Epithelial cell of esophagus (primary cell): ENCODE measurements at regions not wholly inside any gene's neighbourhood (a gene's known extent, or its start where the extent isn't known, plus 50 kb on each side); places are given as distances from the start of the nearest gene placed in this dataset.

Experiments
- DNase-seq: peaks from one replicate; pipeline ENCODE4 v3.0.0; 2010; ENCODE audit warnings: low read depth
- H3K4me3 ChIP-seq: 2 replicates; pipeline ENCODE4 v1.5.1; 2011; ENCODE audit warnings: mild to moderate bottlenecking, low read length, control low read depth
- TF ChIP-seq, protein P1 (sequence below): IDR thresholded peaks from 2 replicates; pipeline ENCODE4 v1.5.1; 2011; ENCODE audit warnings: low read depth, mild to moderate bottlenecking, low read length, control low read depth, inconsistent platforms; ENCODE audit not compliant: insufficient read depth; ENCODE audit errors: missing control alignments

DNA sequence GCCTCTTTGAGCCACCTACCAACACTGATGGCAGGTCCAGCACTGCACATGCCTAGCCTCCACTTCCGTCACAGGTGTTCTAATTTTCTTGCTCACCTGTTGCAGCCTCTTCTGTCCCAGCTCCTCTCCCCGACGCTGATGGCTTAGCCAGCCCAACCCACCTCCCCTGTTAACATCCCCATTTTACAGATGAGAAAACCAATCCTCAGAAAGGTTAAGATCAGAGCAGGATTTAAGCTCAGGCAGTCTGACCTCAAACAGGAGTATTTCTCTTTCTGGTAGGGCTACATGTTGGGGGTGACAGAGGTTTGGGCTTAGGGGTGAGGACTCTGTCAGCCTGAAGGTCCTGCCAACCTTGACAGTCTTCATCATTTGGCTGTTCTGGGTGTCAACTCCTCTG is 74.5 kb upstream of the PITX1 start:
- no peak for DNase-seq
- no peak overlapping the region for H3K4me3 ChIP-seq
- TF ChIP-seq, protein P1, sequence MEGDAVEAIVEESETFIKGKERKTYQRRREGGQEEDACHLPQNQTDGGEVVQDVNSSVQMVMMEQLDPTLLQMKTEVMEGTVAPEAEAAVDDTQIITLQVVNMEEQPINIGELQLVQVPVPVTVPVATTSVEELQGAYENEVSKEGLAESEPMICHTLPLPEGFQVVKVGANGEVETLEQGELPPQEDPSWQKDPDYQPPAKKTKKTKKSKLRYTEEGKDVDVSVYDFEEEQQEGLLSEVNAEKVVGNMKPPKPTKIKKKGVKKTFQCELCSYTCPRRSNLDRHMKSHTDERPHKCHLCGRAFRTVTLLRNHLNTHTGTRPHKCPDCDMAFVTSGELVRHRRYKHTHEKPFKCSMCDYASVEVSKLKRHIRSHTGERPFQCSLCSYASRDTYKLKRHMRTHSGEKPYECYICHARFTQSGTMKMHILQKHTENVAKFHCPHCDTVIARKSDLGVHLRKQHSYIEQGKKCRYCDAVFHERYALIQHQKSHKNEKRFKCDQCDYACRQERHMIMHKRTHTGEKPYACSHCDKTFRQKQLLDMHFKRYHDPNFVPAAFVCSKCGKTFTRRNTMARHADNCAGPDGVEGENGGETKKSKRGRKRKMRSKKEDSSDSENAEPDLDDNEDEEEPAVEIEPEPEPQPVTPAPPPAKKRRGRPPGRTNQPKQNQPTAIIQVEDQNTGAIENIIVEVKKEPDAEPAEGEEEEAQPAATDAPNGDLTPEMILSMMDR: no peak

DNA sequence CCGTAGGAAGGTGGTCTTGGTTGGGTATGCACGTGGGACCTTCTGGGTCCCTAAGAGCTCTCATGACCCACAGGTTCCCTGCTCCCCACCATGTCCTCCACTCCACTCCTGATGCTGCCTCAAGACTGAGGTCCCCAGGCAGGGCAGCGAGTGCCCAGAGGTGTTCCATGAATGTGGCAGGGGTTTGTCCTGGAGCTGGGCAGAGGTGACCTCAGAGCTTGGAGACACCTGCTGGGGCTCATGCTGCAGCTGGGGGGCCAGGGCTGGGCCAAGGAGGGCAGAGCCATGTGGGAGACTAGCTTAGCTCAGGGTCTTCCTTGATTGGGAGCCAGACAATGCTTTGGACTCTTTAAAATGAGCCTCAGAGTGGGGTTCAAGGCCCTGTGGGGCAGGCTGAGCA is 74.0 kb upstream of the PITX1 start:
- no peak for DNase-seq
- no peak overlapping the region for H3K4me3 ChIP-seq
- TF ChIP-seq, protein P1: no peak

DNA sequence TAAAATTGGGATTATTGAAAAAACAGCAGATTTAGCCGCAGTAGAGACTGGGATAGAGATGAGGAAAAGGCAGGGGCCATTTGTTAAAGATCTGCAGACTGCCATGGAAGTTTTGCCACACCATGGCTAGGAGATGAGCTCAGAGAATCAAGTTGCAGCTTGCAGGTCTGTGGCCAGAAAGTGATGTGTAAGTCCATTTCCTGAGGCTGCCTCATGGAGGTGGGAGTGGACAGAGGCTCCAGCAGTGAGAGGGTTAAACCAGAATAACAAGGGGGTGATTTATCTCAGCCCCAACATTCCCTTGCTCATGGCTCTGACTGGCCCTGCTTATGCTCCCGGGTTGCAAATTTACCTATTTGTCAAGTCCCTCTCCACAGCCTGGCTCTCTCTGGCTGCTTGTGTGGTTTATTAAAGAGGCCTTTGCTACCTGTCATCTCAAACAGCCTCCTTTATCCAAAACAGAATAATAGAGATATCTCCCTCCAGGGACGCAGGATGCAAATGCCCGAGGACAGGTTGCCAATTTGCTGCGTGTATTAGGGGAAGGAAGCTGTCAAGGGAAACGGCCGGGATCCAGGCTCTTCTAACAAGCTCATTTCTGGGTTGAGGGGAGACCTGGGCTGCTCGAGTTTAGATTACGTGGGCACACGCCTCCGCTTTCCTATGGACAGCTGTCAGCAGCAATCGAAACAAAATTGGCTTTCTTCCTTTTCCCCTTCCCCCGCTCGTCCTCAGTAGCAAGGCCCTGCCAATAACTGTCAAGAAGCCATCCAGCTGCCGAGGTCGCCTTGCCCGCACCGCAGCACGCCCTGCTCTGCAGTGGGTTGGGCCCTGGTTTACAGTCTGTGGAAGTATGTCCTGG is 72.8 kb upstream of the PITX1 start:
- peak; percentile 96 for DNase-seq

GRCh38 chr5:135106136-135106535 is 72.1 kb upstream of the PITX1 start:
- no peak for DNase-seq
- H3K4me3 ChIP-seq: no peak overlapping the region
- TF ChIP-seq, protein P1: no peak

More for the DNA sequence above, 72.8 kb upstream of the PITX1 start:
- TF ChIP-seq, protein P1: no peak
- no peak overlapping the region for H3K4me3 ChIP-seq

GRCh38 chr5:135105105-135105484 is 71.1 kb upstream of the PITX1 start:
- H3K4me3 ChIP-seq: no peak overlapping the region
- no peak for DNase-seq
- TF ChIP-seq, protein P1: no peak

- no peak for DNase-seq
- TF ChIP-seq, protein P1: no peak
- H3K4me3 ChIP-seq: no peak overlapping the region
These were observed 69.5 kb upstream of the PITX1 start for GRCh38 chr5:135103575-135103853.

- H3K4me3 ChIP-seq: no peak overlapping the region
- DNase-seq: no peak
- TF ChIP-seq, protein P1: no peak
These were observed 68.9 kb upstream of the PITX1 start for GRCh38 chr5:135102716-135103574.
